ENCODE measurements at regions not wholly inside any gene's neighbourhood (a gene's known extent, or its start where the extent isn't known, plus 50 kb on each side); places are given as distances from the start of the nearest gene placed in this dataset.

DNA sequence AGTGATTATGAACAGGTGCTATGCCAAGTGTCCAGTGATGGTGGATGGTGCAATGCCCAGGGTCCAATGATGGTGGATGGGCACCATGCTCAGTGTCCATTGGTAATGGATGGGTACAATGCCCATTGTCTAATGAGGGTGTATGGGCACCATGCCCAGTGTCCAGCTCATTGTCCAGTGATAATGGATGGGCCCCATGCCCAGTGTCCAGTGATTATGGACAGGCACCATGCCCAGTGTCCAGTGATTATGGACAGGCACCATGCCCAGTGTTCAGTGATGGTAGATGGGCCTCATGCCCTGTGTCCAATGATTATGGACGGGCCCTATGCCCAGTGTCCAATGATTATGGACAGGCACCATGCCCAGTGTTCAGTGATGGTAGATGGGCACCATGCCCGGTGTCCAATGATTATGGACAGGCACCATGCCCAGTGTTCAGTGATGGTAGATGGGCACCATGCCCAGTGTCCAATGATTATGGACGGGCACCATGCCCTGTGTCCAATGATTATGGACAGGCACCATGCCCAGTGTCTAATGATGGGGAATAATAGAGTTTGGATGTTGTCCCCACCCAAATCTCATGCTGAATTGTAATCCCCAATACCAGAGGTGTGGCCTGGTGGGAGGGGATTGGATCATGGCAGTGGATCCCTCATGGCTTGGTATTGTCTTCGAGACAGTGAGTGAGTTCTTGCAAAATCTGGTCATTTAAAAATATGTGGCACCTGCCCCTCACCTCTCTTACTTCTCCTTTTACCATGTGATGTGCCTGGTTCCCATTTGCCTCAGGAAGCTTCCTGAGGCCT is 87.8 kb downstream of the ANKRD10 start:
- no peak for DNase-seq (ENCODE audit: low read depth in 4 of 4, low spot score in 1 of 4)
